HG02981 (cell line): ENCODE measurements at regions not wholly inside any gene's neighbourhood (a gene's known extent, or its start where the extent isn't known, plus 50 kb on each side); places are given as distances from the start of the nearest gene placed in this dataset.

ENCODE experiments used
- ATAC-seq: cut with Tn5 transposase; IDR thresholded peaks from one replicate; pipeline ENCODE4 v1.9.1; 2021; ENCODE audit warnings: mild to moderate bottlenecking, moderate library complexity; ENCODE audit not compliant: unreplicated experiment

DNA sequence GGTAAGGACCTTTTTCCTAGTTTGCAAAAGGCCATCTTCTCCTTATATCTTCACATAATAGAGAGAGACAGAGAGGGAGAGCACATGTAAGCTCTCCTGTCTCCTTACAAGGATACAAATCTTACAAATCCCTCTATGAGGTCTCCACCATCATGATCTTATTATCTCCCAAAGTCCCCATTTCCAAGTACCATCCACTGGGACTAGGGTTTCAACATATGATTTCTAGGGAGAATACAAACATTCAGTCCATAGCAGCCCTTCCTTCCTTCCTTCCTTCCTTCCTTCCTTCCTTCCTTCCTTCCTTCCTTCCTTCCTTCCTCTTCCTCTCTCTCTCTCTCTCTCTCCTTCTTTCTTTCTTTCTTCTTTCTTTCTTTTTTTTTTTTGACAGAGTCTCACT, 1132.9 kb upstream of the WWC1 start:
- ATAC-seq: no peak

GRCh38 chr5:167160388-167160787, 1131.1 kb upstream of the WWC1 start:
- ATAC-seq: no peak

- ATAC-seq: no peak
Measured at GRCh38 chr5:167166696-167167095, 1124.7 kb upstream of the WWC1 start.

- ATAC-seq: no peak
Measured at GRCh38 chr5:167167191-167167795, 1124.2 kb upstream of the WWC1 start.

DNA sequence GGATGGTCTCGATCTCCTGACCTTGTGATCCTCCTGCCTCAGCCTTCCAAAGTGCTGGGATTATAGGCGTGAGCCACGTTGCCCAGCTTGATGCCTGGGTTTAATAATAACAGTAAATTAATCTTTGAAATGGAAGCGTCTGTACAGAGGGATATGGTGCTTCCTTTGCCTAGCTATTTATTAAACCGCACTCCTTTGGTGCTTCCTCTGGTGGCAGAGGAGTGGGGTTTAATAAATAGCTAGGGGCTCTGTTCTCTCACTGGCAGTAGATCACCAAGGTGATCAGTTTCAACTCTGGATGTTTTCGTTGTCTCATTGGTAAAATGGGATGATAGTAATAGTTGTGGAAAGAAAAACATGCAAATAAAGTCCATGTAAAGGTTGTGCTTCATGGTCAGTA, 1122.5 kb upstream of the WWC1 start:
- no peak for ATAC-seq

DNA sequence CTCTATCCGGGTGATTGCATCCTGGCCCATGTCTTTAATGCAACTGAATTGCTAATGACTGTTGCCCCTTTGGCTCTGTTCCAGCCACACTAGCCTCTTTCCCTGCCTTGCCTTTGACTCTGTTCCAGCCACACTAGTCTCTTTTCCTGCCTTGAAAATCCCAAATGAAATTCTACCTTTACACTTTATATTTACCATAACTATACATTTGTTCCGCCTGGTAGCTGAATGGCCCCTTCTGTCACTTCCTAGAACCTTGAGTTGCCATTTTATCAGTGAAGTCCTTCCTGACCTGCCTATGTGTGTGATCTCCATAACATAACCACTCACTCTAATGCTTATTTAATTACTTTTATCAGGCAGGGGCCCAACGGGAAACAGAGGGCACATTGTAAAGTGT, 1120.4 kb upstream of the WWC1 start:
- ATAC-seq: no peak

DNA sequence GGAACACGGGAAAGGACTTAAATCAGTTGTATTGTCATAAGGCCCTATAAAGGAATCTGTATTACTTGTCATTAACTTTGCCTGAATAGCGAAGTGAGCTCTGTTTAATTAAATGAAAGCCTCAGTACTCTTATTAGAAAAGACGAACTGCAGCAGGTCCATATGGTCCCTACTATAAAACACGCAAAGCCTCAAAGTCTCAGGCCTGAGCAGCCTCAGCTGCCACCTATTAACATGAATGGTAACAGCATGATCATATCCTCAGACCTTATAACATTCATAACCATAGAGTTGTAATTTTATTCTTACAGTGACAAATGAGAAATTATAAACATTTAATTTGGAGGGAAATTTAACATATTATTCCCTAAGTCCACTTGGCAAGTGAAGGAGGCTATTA, 1113.7 kb upstream of the WWC1 start:
- ATAC-seq: no peak

DNA sequence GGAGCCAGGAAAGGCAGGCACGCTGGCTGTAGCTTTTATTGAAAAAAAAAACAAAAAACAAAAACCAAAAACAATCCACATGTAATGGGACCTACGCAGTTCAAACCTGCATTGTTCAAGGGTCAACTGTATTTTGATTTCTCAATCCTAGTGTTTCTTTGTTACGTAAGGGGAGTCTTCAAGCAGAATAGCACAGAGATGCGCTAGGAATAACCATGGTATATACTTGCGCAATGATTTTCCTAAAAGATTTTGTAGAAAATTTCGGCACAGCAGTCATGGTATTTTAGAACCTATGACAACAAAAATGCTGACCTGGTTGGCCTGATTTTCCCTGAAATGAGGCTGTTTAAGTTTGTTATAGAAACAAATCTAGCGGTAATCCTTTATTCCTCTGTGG, 1110.5 kb upstream of the WWC1 start:
- ATAC-seq: no peak

DNA sequence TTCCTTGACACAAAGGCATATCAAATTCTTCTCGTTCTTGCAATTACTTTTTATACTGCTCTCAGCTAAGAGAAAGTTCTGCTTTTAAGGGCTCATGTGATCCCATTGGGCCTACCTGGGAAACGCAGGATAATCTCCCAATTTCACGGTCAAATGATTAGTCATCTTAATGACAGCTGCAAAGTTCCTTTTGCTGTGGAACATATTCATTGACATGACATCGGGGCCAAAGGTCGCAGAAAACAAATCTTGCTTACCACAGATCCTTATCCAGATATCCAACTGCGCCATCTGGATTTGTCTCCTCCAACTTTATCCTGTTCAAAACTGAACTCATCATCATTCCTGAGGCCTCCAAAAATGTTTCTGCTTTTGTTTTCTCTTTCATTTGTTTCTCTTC, 1085.6 kb upstream of the WWC1 start:
- no peak for ATAC-seq

GRCh38 chr5:167207081-167207480, 1084.4 kb upstream of the WWC1 start:
- no peak for ATAC-seq

DNA sequence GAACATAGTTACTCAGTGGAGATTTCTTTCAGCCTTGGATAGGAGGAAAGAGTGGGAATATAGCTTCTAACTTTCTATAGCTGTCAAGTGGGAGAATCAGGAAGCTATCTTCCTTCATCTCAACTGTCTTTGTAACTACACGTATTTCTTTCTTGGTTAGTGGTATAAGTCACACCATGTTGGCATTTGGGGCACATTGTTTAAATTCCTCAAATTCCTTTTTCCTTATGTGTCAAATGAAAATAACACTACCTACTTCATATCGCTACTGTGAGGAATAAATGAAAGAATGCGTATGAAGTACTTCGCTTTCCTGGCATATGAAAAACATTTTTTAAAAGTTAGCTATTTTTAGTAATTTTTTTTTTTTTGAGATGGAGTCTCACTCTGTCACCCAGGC, 1082.5 kb upstream of the WWC1 start:
- ATAC-seq: no peak

GRCh38 chr5:167217097-167217743, 1074.2 kb upstream of the WWC1 start:
- no peak for ATAC-seq

GRCh38 chr5:167219298-167219697, 1072.1 kb upstream of the WWC1 start:
- no peak for ATAC-seq

- no peak for ATAC-seq
Measured at GRCh38 chr5:167226386-167226785, 1065.1 kb upstream of the WWC1 start.

GRCh38 chr5:167228134-167228533, 1063.3 kb upstream of the WWC1 start:
- ATAC-seq: no peak

DNA sequence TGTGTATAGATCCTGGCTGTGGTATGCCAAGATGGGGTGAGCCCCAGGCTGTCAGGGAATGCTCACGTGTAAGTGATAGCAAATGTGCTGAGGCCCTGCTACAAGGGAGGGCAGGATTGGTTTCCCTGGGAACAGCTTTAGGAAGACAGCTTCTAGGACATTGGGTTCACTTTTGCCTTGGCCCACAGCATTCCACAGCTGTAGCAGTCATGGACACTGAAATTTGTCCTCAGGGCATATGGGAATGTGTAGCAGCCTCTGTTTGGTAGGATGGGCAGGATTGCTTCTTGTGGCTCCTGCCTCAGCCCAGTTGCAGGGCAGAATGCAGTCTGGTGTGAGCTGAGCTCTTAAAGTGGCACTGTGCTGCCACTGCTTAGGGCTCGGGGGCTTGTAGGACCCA, 1061.7 kb upstream of the WWC1 start:
- ATAC-seq: no peak

DNA sequence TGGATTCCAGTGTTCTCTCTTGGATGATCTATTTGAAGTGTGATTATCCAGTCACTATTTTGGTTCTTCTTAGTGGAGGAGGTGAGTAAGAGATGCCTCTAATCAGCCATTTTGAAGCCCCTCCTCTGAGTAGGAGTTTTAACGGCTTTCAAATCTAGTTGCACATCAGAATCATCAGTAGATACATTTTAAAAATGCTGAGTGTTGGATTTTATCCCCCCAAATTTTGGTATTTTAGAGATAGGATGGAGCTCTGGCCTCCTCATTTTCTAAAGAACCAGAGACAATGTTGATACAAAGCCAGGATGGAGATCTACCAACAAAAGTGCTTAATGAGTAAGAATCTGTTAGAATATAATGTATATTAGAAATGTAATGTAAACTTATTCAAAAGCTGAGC, 1061.0 kb upstream of the WWC1 start:
- no peak for ATAC-seq

GRCh38 chr5:167232675-167233311, 1058.7 kb upstream of the WWC1 start:
- no peak for ATAC-seq

GRCh38 chr5:167233507-167234220, 1057.8 kb upstream of the WWC1 start:
- ATAC-seq: no peak

- ATAC-seq: no peak
Measured at GRCh38 chr5:167241436-167242067, 1049.9 kb upstream of the WWC1 start.

GRCh38 chr5:167242701-167243100, 1048.7 kb upstream of the WWC1 start:
- ATAC-seq: no peak
